Activated CD4-positive, alpha-beta T cell treated with anti-CD3 and anti-CD28 coated beads for 48 hours (primary cell): ENCODE measurements at regions not wholly inside any gene's neighbourhood (a gene's known extent, or its start where the extent isn't known, plus 50 kb on each side); places are given as distances from the start of the nearest gene placed in this dataset.
A peak's percentile ranks its signal among the peaks of the same experiment; 100 is the strongest.
"Not testable (repeated sequence)": the region's sequence is repeated elsewhere in the genome, so short reads cannot be mapped to it uniquely, and the experiment has no call there.

Experiments used
- DNase-seq: peaks from one replicate; pipeline ENCODE4 v3.0.0-alpha.2; 2020

- not testable (repeated sequence) for DNase-seq
Observed at GRCh38 chrX:63176578-63176977, 174.6 kb downstream of the SPIN4 start.

GRCh38 chrX:63173841-63174718, 177.1 kb downstream of the SPIN4 start:
- not testable (repeated sequence) for DNase-seq

- not testable (repeated sequence) for DNase-seq
Observed at GRCh38 chrX:63169416-63169815, 181.7 kb downstream of the SPIN4 start.

GRCh38 chrX:63168949-63169348, 182.2 kb downstream of the SPIN4 start:
- DNase-seq, result not testable (repeated sequence)

- not testable (repeated sequence) for DNase-seq
Observed at GRCh38 chrX:63167002-63167401, 184.1 kb downstream of the SPIN4 start.

- not testable (repeated sequence) for DNase-seq
Observed at GRCh38 chrX:63160994-63161393, 190.1 kb downstream of the SPIN4 start.

GRCh38 chrX:63160340-63160739, 190.8 kb downstream of the SPIN4 start:
- DNase-seq, result not testable (repeated sequence)

- not testable (repeated sequence) for DNase-seq
Observed at GRCh38 chrX:63145526-63145925, 205.6 kb downstream of the SPIN4 start.

- DNase-seq, result not testable (repeated sequence)
Observed at GRCh38 chrX:63142588-63142987, 208.5 kb downstream of the SPIN4 start.

- DNase-seq, result not testable (repeated sequence)
Observed at GRCh38 chrX:63135859-63136258, 215.3 kb downstream of the SPIN4 start.

- peak; percentile 24 for DNase-seq
Observed at GRCh38 chrX:63128509-63128908, 222.6 kb downstream of the SPIN4 start.

- no peak for DNase-seq
Observed at GRCh38 chrX:63115196-63115595, 235.9 kb downstream of the SPIN4 start.

- no peak for DNase-seq
Observed at GRCh38 chrX:63101879-63102620, 249.1 kb downstream of the SPIN4 start.

GRCh38 chrX:63058204-63058603, 292.9 kb downstream of the SPIN4 start:
- DNase-seq, result no peak

GRCh38 chrX:63050225-63050624, 300.9 kb downstream of the SPIN4 start:
- no peak for DNase-seq

GRCh38 chrX:63032811-63033210, 318.3 kb downstream of the SPIN4 start:
- DNase-seq, result no peak

- no peak for DNase-seq
Observed at GRCh38 chrX:63013549-63013948, 337.6 kb downstream of the SPIN4 start.

- DNase-seq, result no peak
Observed at GRCh38 chrX:63012574-63012973, 338.6 kb downstream of the SPIN4 start.

GRCh38 chrX:63000196-63000595, 350.9 kb downstream of the SPIN4 start:
- not testable (repeated sequence) for DNase-seq
